Neural progenitor cell (in vitro differentiated cells): ENCODE measurements at regions not wholly inside any gene's neighbourhood (a gene's known extent, or its start where the extent isn't known, plus 50 kb on each side); places are given as distances from the start of the nearest gene placed in this dataset.

ENCODE experiments used
- DNase-seq: peaks from one replicate; pipeline ENCODE4 v3.0.0-alpha.2; 2016; ENCODE audit warnings: low spot score
- H2AFZ ChIP-seq: fragments of 200-600 bp; sonication (generic); replicated peaks from 2 replicates; pipeline ENCODE4 v1.6.1; 2016; ENCODE audit warnings: antibody characterized with exemption
- H3F3A ChIP-seq: fragments of 200-600 bp; sonication (generic); 2 replicates; pipeline ENCODE4 v1.6.1; 2016; ENCODE audit warnings: antibody characterized with exemption, low read depth
- H3K27ac ChIP-seq: fragments of 200-600 bp; sonication (generic); 2 replicates; pipeline ENCODE4 v1.5.1; 2016; ENCODE audit warnings: mild to moderate bottlenecking
- H3K27me3 ChIP-seq: fragments of 200-600 bp; sonication (generic); 2 replicates; pipeline ENCODE4 v1.6.1; 2016; ENCODE audit warnings: mild to moderate bottlenecking, moderate library complexity
- H3K36me3 ChIP-seq: fragments of 200-600 bp; sonication (generic); 2 replicates; pipeline ENCODE4 v1.5.1; 2016
- H3K4me1 ChIP-seq: fragments of 200-600 bp; sonication (generic); 2 replicates; pipeline ENCODE4 v1.6.1; 2016; ENCODE audit warnings: mixed run types
- H3K4me2 ChIP-seq: fragments of 200-600 bp; sonication (generic); 2 replicates; pipeline ENCODE4 v1.6.1; 2016
- H3K4me3 ChIP-seq: fragments of 200-600 bp; sonication (generic); 2 replicates; pipeline ENCODE4 v1.5.1; 2016
- H3K79me2 ChIP-seq: fragments of 200-600 bp; sonication (generic); 2 replicates; pipeline ENCODE4 v1.6.1; 2016; ENCODE audit warnings: low read depth
- H3K9ac ChIP-seq: fragments of 200-600 bp; sonication (generic); 2 replicates; pipeline ENCODE4 v1.6.1; 2016
- H3K9me3 ChIP-seq: fragments of 200-600 bp; sonication (generic); 2 replicates; pipeline ENCODE4 v1.5.1; 2016; ENCODE audit warnings: low read depth
- H4K20me1 ChIP-seq: fragments of 200-600 bp; sonication (generic); 2 replicates; pipeline ENCODE4 v1.6.1; 2016; ENCODE audit warnings: low read depth
- H3K27ac Mint-ChIP-seq: 3 replicates; pipeline ENCODE4 v1.8.0; 2021; ENCODE audit warnings: mixed read lengths
- H3K27me3 Mint-ChIP-seq: 2 replicates; pipeline ENCODE4 v1.8.0; 2022; ENCODE audit warnings: low read depth, mild to moderate bottlenecking, inconsistent platforms, moderate library complexity, mixed read lengths; ENCODE audit not compliant: insufficient read depth
- H3K36me3 Mint-ChIP-seq: 3 replicates; pipeline ENCODE4 v1.8.0; 2021; ENCODE audit warnings: mixed read lengths
- H3K4me1 Mint-ChIP-seq: 3 replicates; pipeline ENCODE4 v1.8.0; 2021; ENCODE audit warnings: mixed read lengths
- H3K4me3 Mint-ChIP-seq: 3 replicates; pipeline ENCODE4 v1.8.0; 2021; ENCODE audit warnings: mild to moderate bottlenecking, moderate library complexity, mixed read lengths
- H3K9me3 Mint-ChIP-seq: 3 replicates; pipeline ENCODE4 v1.8.0; 2020; ENCODE audit warnings: mixed read lengths
- CTCF ChIP-seq: fragments of 200-600 bp; sonication (generic); IDR thresholded peaks from 2 replicates; pipeline ENCODE4 v1.5.1; 2017; ENCODE audit warnings: antibody characterized with exemption, mild to moderate bottlenecking
- EZH2 ChIP-seq: fragments of 200-600 bp; sonication (generic); IDR thresholded peaks from 2 replicates; pipeline ENCODE4 v1.6.1; 2017; ENCODE audit warnings: antibody characterized with exemption, mild to moderate bottlenecking, moderate library complexity
- EZH2phosphoT487 ChIP-seq: fragments of 200-600 bp; sonication (generic); IDR thresholded peaks from 2 replicates; pipeline ENCODE4 v1.6.1; 2017; ENCODE audit warnings: antibody characterized with exemption

GRCh38 chr7:32250003-32250402 is 179.8 kb upstream of the PDE1C start:
- Mint-ChIP-seq H3K9me3 (no peaks in the 10 kb centered on the region), H3K27ac (no peak overlapping the region), H3K4me3 (no peak overlapping the region), H3K4me1 (peaks cover 19% of the 10 kb centered on the region), H3K27me3 (peaks cover 4% of the 10 kb centered on the region), H3K36me3 (no peaks in the 10 kb centered on the region)
- H4K20me1 ChIP-seq: peaks cover 4% of the 10 kb centered on the region
- H3F3A ChIP-seq: no peaks in the 10 kb centered on the region
- no peaks in the 10 kb centered on the region for H3K36me3 ChIP-seq
- peaks cover 22% of the 10 kb centered on the region for H3K27me3 ChIP-seq
- no peak overlapping the region for H2AFZ ChIP-seq
- H3K4me3 ChIP-seq: no peak overlapping the region
- H3K9ac ChIP-seq: no peak overlapping the region
- no peak for DNase-seq
- H3K27ac ChIP-seq: no peak overlapping the region
- no peaks in the 10 kb centered on the region for H3K79me2 ChIP-seq
- H3K9me3 ChIP-seq: no peaks in the 10 kb centered on the region
- TF ChIP-seq EZH2phosphoT487 (no peak), EZH2 (no peak), CTCF (no peak)
- peaks cover 15% of the 10 kb centered on the region for H3K4me1 ChIP-seq
- no peak overlapping the region for H3K4me2 ChIP-seq

- Mint-ChIP-seq H3K36me3 (no peaks in the 10 kb centered on the region), H3K4me1 (peaks cover 19% of the 10 kb centered on the region), H3K9me3 (no peaks in the 10 kb centered on the region), H3K27me3 (peaks cover 4% of the 10 kb centered on the region), H3K27ac (no peak overlapping the region), H3K4me3 (no peak overlapping the region)
- no peak overlapping the region for H2AFZ ChIP-seq
- H3K9ac ChIP-seq: no peak overlapping the region
- TF ChIP-seq CTCF: no peak
- no peak for TF ChIP-seq EZH2phosphoT487
- TF ChIP-seq EZH2: no peak
- no peak for DNase-seq
- H3K36me3 ChIP-seq: no peaks in the 10 kb centered on the region
- H4K20me1 ChIP-seq: peaks cover 4% of the 10 kb centered on the region
- H3K9me3 ChIP-seq: no peaks in the 10 kb centered on the region
- no peak overlapping the region for H3K27ac ChIP-seq
- H3F3A ChIP-seq: no peaks in the 10 kb centered on the region
- H3K79me2 ChIP-seq: no peaks in the 10 kb centered on the region
- no peak overlapping the region for H3K4me2 ChIP-seq
- H3K27me3 ChIP-seq: peaks cover 18% of the 10 kb centered on the region
- no peak overlapping the region for H3K4me3 ChIP-seq
- peaks cover 11% of the 10 kb centered on the region for H3K4me1 ChIP-seq
Measured at GRCh38 chr7:32248522-32248921, 178.3 kb upstream of the PDE1C start.

- no peak overlapping the region for H3K27ac Mint-ChIP-seq
- H3K4me1 ChIP-seq: peaks cover 7% of the 10 kb centered on the region
- TF ChIP-seq CTCF (no peak), EZH2phosphoT487 (no peak), EZH2 (no peak)
- H3K36me3 ChIP-seq: no peaks in the 10 kb centered on the region
- H3K9me3 Mint-ChIP-seq: no peaks in the 10 kb centered on the region
- H2AFZ ChIP-seq: no peak overlapping the region
- H3K27ac ChIP-seq: no peak overlapping the region
- no peak overlapping the region for H3K4me3 Mint-ChIP-seq
- no peaks in the 10 kb centered on the region for H3F3A ChIP-seq
- DNase-seq: no peak
- no peak overlapping the region for H3K4me2 ChIP-seq
- no peak overlapping the region for H3K9ac ChIP-seq
- H3K79me2 ChIP-seq: no peaks in the 10 kb centered on the region
- no peaks in the 10 kb centered on the region for H4K20me1 ChIP-seq
- no peak overlapping the region for H3K4me3 ChIP-seq
- H3K27me3 ChIP-seq: peaks cover 8% of the 10 kb centered on the region
- no peaks in the 10 kb centered on the region for H3K36me3 Mint-ChIP-seq
- no peaks in the 10 kb centered on the region for H3K9me3 ChIP-seq
- H3K4me1 Mint-ChIP-seq: no peaks in the 10 kb centered on the region
- H3K27me3 Mint-ChIP-seq: peaks cover 4% of the 10 kb centered on the region
Measured at GRCh38 chr7:32244806-32245345, 174.7 kb upstream of the PDE1C start.
